NCI-H82 (cell line): ENCODE measurements at regions not wholly inside any gene's neighbourhood (a gene's known extent, or its start where the extent isn't known, plus 50 kb on each side); places are given as distances from the start of the nearest gene placed in this dataset.
A peak's percentile ranks its signal among the peaks of the same experiment; 100 is the strongest.

Source experiments
- DNase-seq: peaks from one replicate; lab custom pipeline; 2025; lab: John Stamatoyannopoulos, UW

DNA sequence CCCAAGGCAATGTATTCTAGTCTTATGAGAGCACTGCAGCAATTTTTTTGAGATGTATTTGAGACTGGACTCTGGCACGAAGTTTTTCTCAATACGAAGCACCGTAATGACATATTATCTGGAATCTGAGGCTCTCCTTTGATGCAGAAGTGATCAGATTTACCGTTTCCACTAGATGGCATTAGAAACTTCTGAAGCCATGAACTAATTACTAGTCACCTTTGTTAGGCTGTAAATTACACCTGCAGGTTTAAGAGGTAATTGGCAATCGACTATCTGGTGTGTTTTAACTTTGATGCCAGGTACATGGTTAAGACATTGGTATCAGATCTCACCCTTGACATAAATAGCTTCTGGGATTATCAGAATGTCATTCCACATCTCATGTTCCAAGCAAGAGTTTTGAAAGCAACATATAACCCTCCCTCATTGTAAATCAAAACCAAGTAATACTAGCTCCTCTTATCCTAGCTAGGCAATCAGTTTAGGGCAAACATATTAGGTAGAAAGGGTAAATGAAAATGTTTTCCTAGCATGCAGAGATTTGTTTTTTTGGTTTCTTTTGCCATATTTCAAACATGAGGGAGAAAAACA lies 254.6 kb upstream of the SPRED2 start:
- peak; percentile 8 for DNase-seq

GRCh38 chr2:65681503-65681902 lies 249.1 kb upstream of the SPRED2 start:
- DNase-seq = no peak

DNA sequence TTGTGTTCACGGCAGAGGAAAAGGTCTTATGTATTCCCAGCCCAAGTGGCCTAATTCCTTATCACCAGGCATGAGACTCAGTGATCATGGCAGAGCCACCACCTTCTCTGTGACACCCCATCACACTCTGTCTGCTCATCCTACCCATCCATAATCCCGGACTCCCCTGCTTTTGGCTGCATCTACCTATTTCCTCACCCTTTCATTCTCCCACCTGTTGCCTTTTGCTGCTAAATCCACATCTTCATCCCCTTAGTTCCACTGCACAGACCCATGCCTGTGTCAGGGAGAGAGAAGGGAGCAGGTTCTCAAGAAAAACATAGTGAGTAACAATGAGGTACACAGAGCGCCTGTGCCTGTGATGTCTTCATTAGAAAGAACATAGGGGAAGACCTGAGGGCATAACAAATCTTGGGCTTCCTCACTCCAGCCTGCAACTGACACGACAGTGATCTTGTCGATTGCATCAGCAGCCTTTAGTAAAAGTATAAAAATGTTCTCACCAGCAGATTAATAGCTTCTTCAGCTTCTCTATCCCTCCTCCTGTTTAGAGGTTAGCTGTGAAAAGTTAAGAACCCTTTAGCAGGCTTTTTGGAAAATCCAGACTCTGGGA lies 246.5 kb upstream of the SPRED2 start:
- no peak for DNase-seq

GRCh38 chr2:65675350-65675749 lies 243.0 kb upstream of the SPRED2 start:
- no peak for DNase-seq

- DNase-seq = peak; percentile 83
Measured at GRCh38 chr2:65671670-65672242, 239.4 kb upstream of the SPRED2 start.

DNA sequence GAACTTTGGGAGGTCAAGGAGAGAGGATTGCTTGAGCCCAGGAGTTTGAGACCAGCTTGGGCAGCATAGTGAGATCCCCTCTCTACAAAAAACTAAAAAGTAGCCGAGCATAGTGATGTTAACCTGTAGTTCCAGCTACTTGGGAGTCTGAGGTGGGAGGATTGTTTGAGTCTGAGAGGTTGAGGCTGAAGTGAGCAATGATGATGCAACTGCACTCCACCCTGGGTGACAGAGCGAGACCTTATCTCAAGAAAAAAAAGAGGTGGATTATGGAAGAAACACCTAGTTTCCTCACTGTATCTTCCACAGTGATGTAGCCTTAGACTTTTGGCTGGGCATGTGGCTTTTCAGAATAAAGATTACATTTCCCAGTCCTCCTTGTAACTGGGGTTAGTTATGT lies 237.2 kb upstream of the SPRED2 start:
- DNase-seq = no peak

DNA sequence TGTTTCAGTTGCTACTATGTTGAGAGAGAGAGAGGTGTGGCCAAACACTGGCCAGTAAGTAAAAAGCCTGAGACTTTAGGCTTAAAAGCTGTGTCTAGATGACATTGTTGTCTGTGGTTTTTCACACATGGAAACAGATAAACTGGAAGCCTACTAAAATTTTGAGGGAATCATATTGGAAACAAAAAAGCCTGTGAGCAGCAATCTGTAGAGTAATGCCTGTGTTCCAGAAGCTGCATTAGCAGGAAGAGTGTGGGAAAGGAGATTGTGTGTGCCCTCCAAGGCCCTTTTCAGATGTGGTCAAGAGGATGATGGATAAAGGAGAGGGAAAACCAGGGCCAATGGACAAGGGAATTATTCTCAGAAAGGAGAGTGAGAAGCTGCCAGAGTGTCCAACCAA lies 236.3 kb upstream of the SPRED2 start:
- DNase-seq = no peak

DNA sequence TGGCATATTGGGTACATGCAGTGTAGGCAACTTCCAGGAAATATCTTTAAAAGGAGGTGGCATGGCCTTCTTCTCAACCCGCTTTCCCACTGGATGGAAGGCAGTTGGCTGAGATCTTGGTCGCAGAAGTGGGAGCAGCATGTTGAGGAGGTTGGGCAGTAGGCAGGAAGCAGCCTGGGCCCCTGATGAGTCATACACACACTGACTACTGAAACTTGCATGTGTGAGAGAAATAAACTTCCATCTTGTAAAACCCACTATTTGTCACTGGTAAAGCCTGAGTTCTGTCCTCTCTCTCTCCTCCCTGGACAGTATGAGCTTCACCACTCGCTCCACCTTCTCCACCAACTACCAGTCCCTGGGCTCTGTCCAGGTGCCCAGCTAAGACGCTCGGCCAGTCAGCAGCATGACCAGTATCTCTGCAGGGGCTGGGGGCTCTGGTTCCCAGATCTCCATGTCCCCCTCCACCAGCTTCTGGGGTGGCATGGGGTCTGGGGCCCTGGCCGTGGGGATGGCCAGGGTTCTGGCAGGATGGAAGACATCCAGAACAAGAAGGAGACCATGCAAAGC lies 233.8 kb upstream of the SPRED2 start:
- DNase-seq = no peak

- DNase-seq = no peak
Measured at GRCh38 chr2:65664931-65665330, 232.5 kb upstream of the SPRED2 start.

GRCh38 chr2:65663831-65664407 lies 231.5 kb upstream of the SPRED2 start:
- no peak for DNase-seq

DNA sequence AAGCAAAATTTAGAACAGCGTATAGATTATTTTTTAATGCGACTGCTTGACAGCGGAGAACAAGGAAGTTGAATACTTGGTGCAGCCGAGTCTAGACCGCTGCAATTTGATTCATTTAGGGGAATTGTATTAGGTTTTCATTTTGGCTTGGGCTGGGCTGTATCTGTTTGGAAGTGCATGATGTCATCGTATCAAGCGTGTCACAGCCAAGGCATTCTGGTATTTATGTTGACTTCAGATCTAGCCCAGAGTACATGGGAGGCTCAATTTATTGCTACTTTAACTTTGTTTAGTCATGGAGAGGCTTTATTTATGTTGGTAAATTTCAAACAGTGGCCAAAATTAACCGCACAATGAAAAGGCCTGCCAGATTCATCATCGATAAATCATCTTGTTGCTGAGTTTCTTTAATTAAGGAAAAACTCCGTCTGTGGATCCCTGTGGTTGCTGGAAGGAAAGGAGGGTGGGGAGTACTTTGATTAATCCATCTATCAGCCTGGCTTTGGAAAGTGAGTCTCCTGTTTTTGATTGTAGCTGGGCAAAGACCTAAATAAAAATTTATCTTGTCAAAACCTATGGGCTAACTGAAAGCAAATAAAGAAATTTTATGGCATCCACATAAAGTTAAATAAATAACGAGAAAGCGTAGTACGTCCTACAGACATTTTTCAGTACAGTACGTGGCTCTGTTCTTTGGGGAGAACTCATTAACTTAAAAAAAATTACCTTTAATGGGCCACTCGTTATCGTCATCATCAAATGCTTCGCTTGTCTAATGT lies 230.4 kb upstream of the SPRED2 start:
- DNase-seq = no peak

- no peak for DNase-seq
Measured at GRCh38 chr2:65661980-65662653, 229.7 kb upstream of the SPRED2 start.

DNA sequence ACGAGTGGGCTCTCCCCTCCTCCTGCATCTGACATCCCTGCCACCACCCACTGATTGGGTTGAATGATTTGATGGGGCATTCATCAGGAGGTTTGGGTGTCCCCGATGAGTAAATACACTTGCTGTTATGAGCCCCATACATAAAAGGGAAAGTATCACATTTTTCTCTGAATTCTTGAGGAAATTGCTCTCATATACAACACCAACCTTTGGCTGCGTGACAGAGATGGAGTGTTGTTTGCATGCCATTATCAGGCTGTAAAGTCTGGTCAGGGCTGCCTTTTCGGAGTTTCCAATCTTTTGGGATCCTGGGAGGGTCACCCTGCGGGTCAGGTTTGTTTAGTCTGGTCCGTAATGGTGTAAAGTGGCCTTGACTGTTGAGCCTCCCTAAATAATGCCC lies 227.9 kb upstream of the SPRED2 start:
- DNase-seq = no peak

DNA sequence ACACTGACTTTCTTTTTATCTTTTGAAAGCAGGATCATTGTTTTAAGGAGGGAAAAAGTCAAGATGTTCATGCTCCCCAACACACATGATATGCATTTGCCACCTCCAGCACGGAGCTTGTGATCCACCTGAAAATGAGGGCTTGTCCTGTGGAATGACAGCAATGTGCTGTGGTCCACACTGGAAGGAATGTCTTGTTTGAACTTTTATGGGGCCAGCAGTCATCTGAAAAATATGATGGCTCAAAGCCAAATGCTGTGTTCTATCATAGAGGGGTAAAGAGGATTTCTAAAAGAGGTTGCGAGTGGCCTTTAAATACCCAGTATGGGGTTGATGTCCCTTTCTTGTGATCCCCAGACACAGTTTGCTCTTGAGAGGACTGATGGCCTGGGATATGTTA lies 226.5 kb upstream of the SPRED2 start:
- DNase-seq = no peak

DNA sequence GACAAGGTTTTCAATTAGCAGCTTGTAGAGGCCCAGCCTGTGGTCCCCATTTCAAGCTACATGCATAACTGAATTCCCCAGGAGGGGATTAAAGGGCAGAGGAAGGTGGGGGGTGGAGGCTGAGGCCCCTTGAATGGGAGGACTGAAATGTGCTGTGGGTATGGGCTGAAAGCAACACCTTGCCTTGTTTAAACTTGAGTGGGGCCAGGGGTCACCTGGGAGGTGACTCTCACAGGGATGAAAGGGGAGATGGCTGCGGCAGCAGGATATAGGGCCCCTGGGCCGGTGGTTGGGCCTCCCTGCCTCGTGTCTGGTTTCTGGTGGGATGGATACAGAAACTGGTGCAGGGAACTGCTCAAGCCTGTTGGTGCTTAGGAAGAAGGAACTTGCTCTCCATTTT lies 225.9 kb upstream of the SPRED2 start:
- no peak for DNase-seq

DNA sequence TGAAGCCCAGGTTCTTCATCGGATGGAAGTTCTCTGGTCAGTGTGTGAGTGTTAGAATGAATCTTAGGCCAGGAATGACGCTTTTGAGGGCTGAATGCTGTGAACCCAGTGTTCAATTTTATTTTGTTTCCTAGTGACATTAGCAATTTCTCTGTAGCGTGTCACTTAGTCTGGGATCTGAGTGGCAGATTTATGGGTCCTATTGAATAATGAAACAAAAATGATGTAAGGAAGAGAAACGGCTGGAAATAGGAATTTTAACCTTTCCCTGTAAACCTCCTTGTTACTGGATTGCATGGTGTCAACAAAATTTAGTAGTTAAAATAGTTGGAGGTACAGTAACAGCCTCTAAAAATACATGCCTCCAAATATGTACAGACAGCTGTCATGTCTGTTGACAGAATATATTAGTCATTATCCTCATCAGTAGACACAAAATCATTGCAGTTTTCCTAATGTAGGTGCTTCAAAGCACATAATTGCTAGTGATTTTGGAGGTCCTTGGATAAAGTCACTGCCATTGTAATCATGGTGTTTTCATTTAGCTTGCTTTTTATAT lies 223.8 kb upstream of the SPRED2 start:
- no peak for DNase-seq

- DNase-seq = peak; percentile 58
Measured at GRCh38 chr2:65655000-65655399, 222.6 kb upstream of the SPRED2 start.

DNA sequence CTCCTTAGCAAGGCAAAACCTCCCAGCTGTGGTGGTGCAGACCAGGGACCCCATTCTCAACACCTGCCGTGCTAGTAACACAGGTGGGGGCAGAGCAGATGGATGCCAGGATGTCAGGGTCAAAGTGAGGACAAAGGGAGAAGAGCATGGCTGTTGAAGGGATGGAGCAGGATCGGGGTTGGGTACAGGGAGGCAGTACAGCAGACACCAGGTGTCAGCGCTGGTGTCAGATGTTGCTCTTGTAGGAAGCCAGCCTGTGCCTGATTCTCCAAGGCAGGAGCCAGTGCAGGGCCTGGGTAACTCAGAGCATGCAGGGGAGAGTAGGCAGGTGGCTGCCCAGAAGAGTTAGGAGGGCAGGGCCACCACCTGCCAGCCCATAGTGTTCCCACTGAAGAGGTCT lies 222.1 kb upstream of the SPRED2 start:
- peak; percentile 61 for DNase-seq

- DNase-seq = no peak
Measured at GRCh38 chr2:65652066-65652465, 219.7 kb upstream of the SPRED2 start.

DNA sequence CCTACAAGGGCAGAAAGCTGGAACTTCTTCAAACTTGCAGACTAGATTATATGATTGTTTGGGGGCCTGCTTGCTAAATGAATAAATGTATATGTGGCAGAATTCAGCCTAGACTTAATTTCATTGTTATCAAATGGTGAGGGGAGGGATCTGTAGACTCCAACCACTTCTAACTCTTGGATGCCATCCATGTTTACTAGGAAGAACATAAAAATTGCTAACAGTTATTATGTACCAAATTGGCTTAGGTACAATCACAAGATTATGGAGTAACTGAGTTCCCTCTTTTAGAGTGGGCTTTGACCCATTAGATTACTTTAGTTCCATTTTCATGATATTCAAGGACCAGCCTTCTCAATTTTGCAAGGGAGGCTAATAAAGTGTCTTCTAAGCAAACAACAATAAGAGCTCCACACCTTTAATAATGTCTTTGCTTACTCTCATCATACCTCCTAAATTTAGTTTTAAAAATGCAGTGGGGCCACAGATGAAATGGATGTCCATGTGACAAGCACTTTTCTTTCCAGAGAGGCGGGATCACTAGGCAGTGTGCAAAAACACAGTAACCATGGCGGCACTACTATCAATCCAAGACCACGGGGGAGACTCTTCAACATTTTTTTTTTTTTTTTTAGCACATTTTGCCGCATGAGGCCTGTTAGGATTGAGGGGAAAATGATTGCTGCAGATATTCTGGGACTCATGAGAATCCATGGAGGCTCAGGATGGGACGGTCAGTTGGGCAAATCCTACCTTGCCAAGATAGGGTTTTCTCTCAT lies 217.6 kb upstream of the SPRED2 start:
- no peak for DNase-seq
